Upper lobe of left lung (tissue), 6 donors: ENCODE measurements at regions not wholly inside any gene's neighbourhood (a gene's known extent, or its start where the extent isn't known, plus 50 kb on each side); places are given as distances from the start of the nearest gene placed in this dataset.

Source experiments
- ATAC-seq, 2 donors: fragments of 200-7000 bp; cut with Tn5 transposase; one replicate each; pipeline ENCODE4 v1.9.1; 2022; ENCODE audit warnings: mild to moderate bottlenecking in 2 of 2, moderate library complexity in 2 of 2; ENCODE audit not compliant: low FRiP score in 2 of 2
- DNase-seq, 2 donors: peaks; one replicate each; pipeline ENCODE4 v3.0.0-alpha.2; 2019 to 2020
- H3K27ac ChIP-seq, 4 donors: fragments of 200-600 bp; sonication (generic); one replicate each; pipeline ENCODE4 v1.5.1; 2016 to 2019
- H3K27me3 ChIP-seq, 4 donors: fragments of 200-600 bp; sonication (generic); one replicate each; pipeline ENCODE4 v1.5.1; 2017 to 2019
- H3K36me3 ChIP-seq, 4 donors: fragments of 200-600 bp; sonication (generic); one replicate each; pipeline ENCODE4 v1.5.1; 2016 to 2019
- H3K4me1 ChIP-seq, 4 donors: fragments of 200-600 bp; sonication (generic); one replicate each; pipeline ENCODE4 v1.5.1; 2018 to 2019
- H3K4me3 ChIP-seq, 4 donors: fragments of 200-600 bp; sonication (generic); one replicate each; pipeline ENCODE4 v1.5.1; 2017 to 2019; ENCODE audit warnings: mild to moderate bottlenecking in 2 of 4, moderate library complexity in 1 of 4
- H3K9me3 ChIP-seq, 4 donors: fragments of 200-600 bp; sonication (generic); one replicate each; pipeline ENCODE4 v1.5.1; 2018 to 2019
- EP300 ChIP-seq, 4 donors: sonication (generic); formaldehyde crosslinking; IDR thresholded peaks; one replicate each; pipeline ENCODE4 v1.5.1; 2017; ENCODE audit warnings: antibody characterized with exemption in 4 of 4, control low read depth in 2 of 4
- POLR2A ChIP-seq, 4 donors: fragments of 450-650 bp; IDR thresholded peaks; one replicate each; pipeline ENCODE4 v1.5.1; 2016 to 2017; ENCODE audit warnings: antibody characterized with exemption in 4 of 4, mild to moderate bottlenecking in 2 of 4
- POLR2AphosphoS5 ChIP-seq, 2 donors: sonication (generic); formaldehyde crosslinking; IDR thresholded peaks; one replicate each; pipeline ENCODE4 v1.5.1; 2017; ENCODE audit warnings: antibody characterized with exemption in 2 of 2
- WGBS, 2 donors: methylation state at CpG; one replicate each; pipeline ENCODE4 v1.1.5; 2017 to 2018; 5-methylcytosine and 5-hydroxymethylcytosine counted together
- TF ChIP-seq, protein P1 (sequence below), 6 experiments: fragments of 450-650 bp in 4 of 6; fragments of 200-600 bp in 2 of 6; sonication (generic) in 2 of 6; IDR thresholded peaks; one replicate each; pipeline ENCODE4 v1.5.1; 2016 to 2019; ENCODE audit warnings: antibody characterized with exemption in 6 of 6
- donor health status: DM: no; HTN: no; CAD: no; lungs with moderate emphysema.
- donor health status: DM: no; HTN: yes; CAD: no; lungs with severe emphysema.

DNA sequence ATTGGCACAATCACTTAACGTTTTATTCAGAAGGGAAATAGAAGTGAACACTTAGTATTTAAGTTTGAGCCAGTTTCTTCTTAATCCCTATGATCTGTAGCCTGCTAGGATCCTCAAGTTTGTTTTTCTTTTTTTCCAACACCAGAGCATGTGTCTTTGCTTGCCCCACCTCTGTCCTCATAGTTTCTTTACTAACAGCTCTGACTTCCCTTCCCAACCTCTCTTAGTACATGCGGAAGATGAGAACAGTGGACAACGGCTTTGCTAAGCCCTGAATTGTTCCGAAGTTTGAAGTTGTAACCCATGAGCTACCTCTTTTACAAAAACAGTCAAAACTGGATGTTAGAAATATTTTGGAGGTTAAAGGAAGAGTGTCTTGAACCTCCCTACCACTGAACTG is 61.7 kb upstream of the TAF11L2 start:
- DNase-seq: no peak
- ATAC-seq: peak; percentile 40 to 80
- no peaks in the 10 kb centered on the region for H3K4me1 ChIP-seq
- TF ChIP-seq POLR2AphosphoS5 (IDR thresholded peaks at IDR 0.05) (no peak), EP300 (IDR thresholded peaks at IDR 0.05) (no peak), POLR2A (IDR thresholded peaks at IDR 0.05) (no peak)
- TF ChIP-seq, protein P1, sequence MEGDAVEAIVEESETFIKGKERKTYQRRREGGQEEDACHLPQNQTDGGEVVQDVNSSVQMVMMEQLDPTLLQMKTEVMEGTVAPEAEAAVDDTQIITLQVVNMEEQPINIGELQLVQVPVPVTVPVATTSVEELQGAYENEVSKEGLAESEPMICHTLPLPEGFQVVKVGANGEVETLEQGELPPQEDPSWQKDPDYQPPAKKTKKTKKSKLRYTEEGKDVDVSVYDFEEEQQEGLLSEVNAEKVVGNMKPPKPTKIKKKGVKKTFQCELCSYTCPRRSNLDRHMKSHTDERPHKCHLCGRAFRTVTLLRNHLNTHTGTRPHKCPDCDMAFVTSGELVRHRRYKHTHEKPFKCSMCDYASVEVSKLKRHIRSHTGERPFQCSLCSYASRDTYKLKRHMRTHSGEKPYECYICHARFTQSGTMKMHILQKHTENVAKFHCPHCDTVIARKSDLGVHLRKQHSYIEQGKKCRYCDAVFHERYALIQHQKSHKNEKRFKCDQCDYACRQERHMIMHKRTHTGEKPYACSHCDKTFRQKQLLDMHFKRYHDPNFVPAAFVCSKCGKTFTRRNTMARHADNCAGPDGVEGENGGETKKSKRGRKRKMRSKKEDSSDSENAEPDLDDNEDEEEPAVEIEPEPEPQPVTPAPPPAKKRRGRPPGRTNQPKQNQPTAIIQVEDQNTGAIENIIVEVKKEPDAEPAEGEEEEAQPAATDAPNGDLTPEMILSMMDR (IDR thresholded peaks at IDR 0.05): no peak
- H3K36me3 ChIP-seq: no peaks in the 10 kb centered on the region
- WGBS, 2 donors: 58% methylated on average over 4 of the region's 4 CpGs
- peak overlapping the region in 2 of 4 donors; percentile 11 for H3K4me3 ChIP-seq
- peaks cover 0 to 4% (median 0%) of the 10 kb centered on the region in 4 donors for H3K9me3 ChIP-seq
- no peaks in the 10 kb centered on the region for H3K27me3 ChIP-seq
- peak overlapping the region; percentile 56 to 74 (median 63) for H3K27ac ChIP-seq

DNA sequence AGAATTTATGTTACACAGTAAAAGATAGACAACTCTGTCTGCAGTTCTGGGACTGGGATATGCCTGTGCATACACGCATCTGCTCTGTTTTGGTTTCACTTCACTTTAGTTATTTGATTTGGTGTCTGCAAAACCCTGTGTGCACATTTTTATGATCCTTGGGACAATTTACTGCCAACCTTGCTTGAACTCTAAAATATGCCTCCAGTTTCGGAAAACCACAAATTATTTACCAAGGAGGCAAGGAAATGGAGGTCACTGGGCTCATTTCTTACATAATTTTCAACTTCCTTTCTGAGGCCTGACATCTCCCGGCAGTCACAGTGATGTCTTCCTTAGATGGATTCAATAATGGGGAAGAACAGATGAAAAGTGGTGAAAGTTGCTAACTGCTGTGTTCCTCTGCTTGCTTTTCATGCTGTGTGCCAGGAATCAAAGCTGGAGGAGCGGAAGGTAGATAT is 61.2 kb upstream of the TAF11L2 start:
- DNase-seq (no peak), ATAC-seq (peak; percentile 59 to 79)
- no peaks in the 10 kb centered on the region for H3K27me3 ChIP-seq
- WGBS, 2 donors: 39 to 45% methylated on average over 4 of the region's 4 CpGs
- H3K27ac ChIP-seq: peak overlapping the region; percentile 56 to 74 (median 63)
- no peaks in the 10 kb centered on the region for H3K4me1 ChIP-seq
- H3K36me3 ChIP-seq: no peaks in the 10 kb centered on the region
- H3K9me3 ChIP-seq: peaks cover 0 to 4% (median 0%) of the 10 kb centered on the region in 4 donors
- H3K4me3 ChIP-seq: peak overlapping the region in 2 of 4 donors; percentile 11
- TF ChIP-seq EP300 (IDR thresholded peaks at IDR 0.05) (no peak), POLR2AphosphoS5 (IDR thresholded peaks at IDR 0.05) (no peak)

GRCh38 chr5:17438027-17438426 is 60.0 kb upstream of the TAF11L2 start:
- H3K4me3 ChIP-seq: no peak overlapping the region
- H3K9me3 ChIP-seq: peaks cover 0 to 4% (median 0%) of the 10 kb centered on the region in 4 donors
- H3K4me1 ChIP-seq: no peaks in the 10 kb centered on the region
- no peaks in the 10 kb centered on the region for H3K27me3 ChIP-seq
- DNase-seq: no peak
- TF ChIP-seq POLR2AphosphoS5 (IDR thresholded peaks at IDR 0.05): no peak
- TF ChIP-seq, protein P1 (IDR thresholded peaks at IDR 0.05): no peak
- no peak for TF ChIP-seq POLR2A (IDR thresholded peaks at IDR 0.05)
- no peak for TF ChIP-seq EP300 (IDR thresholded peaks at IDR 0.05)
- H3K27ac ChIP-seq: peak overlapping the region; percentile 25 to 72 (median 63)
- no peak for ATAC-seq
- 77 to 97% methylated on average over 4 of the region's 4 CpGs for WGBS, 2 donors
- H3K36me3 ChIP-seq: no peaks in the 10 kb centered on the region

DNA sequence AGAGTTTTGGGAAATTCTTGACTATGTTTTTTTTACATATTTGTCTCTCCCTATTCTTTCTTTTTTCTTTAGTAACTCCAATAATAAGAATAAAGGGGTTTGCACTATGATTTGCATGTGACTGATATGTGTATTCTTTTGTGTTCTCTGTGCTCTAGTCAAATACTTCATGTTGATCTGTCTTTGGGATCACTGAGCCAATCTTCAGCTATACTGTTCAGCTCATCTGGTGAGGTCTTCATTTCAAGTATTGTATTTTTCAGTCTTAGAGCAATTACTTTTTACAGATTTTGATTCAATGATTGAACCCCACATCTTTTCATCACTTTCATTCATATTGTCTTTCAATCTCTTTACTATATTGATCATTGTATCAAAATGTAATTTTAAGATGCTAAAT is 58.1 kb upstream of the TAF11L2 start:
- Histone ChIP-seq H3K27me3 (no peaks in the 10 kb centered on the region), H3K4me1 (no peaks in the 10 kb centered on the region), H3K4me3 (no peak overlapping the region), H3K9me3 (peaks cover 0 to 4% (median 0%) of the 10 kb centered on the region in 4 donors), H3K36me3 (no peaks in the 10 kb centered on the region), H3K27ac (no peak overlapping the region)
- TF ChIP-seq, protein P1 (IDR thresholded peaks at IDR 0.05): no peak
- TF ChIP-seq POLR2A (IDR thresholded peaks at IDR 0.05) (no peak), EP300 (IDR thresholded peaks at IDR 0.05) (no peak), POLR2AphosphoS5 (IDR thresholded peaks at IDR 0.05) (no peak)
- no peak for DNase-seq
- no peak for ATAC-seq

- peaks cover 0 to 4% (median 0%) of the 10 kb centered on the region in 4 donors for H3K9me3 ChIP-seq
- H3K27me3 ChIP-seq: no peaks in the 10 kb centered on the region
- H3K4me1 ChIP-seq: no peaks in the 10 kb centered on the region
- H3K27ac ChIP-seq: no peak overlapping the region
- no peak overlapping the region for H3K4me3 ChIP-seq
- no peak for ATAC-seq
- H3K36me3 ChIP-seq: no peaks in the 10 kb centered on the region
- no peak for DNase-seq
- no peak for TF ChIP-seq POLR2A (IDR thresholded peaks at IDR 0.05)
- no peak for TF ChIP-seq EP300 (IDR thresholded peaks at IDR 0.05)
- TF ChIP-seq, protein P1 (IDR thresholded peaks at IDR 0.05): no peak
- TF ChIP-seq POLR2AphosphoS5 (IDR thresholded peaks at IDR 0.05): no peak
Observed at GRCh38 chr5:17440766-17441165, 57.3 kb upstream of the TAF11L2 start.
